ENCODE measurements at regions not wholly inside any gene's neighbourhood (a gene's known extent, or its start where the extent isn't known, plus 50 kb on each side); places are given as distances from the start of the nearest gene placed in this dataset.

GRCh38 chr21:17667256-17667655, 54.6 kb upstream of the BTG3 start:
- no peaks in the 10 kb centered on the region for H3K36me3 Mint-ChIP-seq (ENCODE audit: low read depth)
- no peaks in the 10 kb centered on the region for H3K9me3 Mint-ChIP-seq
- no peaks in the 10 kb centered on the region for H3K27me3 Mint-ChIP-seq (ENCODE audit: low read depth)
- DNase-seq (ENCODE audit: low read depth, low spot score) = no peak
- peaks cover 6% of the 10 kb centered on the region for H3K4me1 Mint-ChIP-seq
- H3K27ac Mint-ChIP-seq (ENCODE audit: unreplicated experiment) = no peak overlapping the region
- no peak overlapping the region for H3K4me3 Mint-ChIP-seq
- TF ChIP-seq CTCF (conservative IDR thresholded peaks at IDR 0.05) = no peak

All from neural crest cell (in vitro differentiated cells).